Ecto neural progenitor cell (in vitro differentiated cells): ENCODE measurements at regions not wholly inside any gene's neighbourhood (a gene's known extent, or its start where the extent isn't known, plus 50 kb on each side); places are given as distances from the start of the nearest gene placed in this dataset.
"Not testable (repeated sequence)": the region's sequence is repeated elsewhere in the genome, so short reads cannot be mapped to it uniquely, and the experiment has no call there.

Source experiments
- DNase-seq: peaks from one replicate; pipeline ENCODE4 v3.0.0-alpha.2; 2018; ENCODE audit warnings: low spot score

GRCh38 chr11:134978388-134979088 lies 566.5 kb upstream of the B3GAT1 start:
- no peak for DNase-seq

- DNase-seq = no peak
These were observed 564.5 kb upstream of the B3GAT1 start for GRCh38 chr11:134976551-134976950.

GRCh38 chr11:134975866-134976376 lies 563.9 kb upstream of the B3GAT1 start:
- no peak for DNase-seq

GRCh38 chr11:134973801-134974200 lies 561.8 kb upstream of the B3GAT1 start:
- DNase-seq = no peak

GRCh38 chr11:134971381-134971780 lies 559.3 kb upstream of the B3GAT1 start:
- DNase-seq = no peak

- no peak for DNase-seq
These were observed 555.7 kb upstream of the B3GAT1 start for GRCh38 chr11:134967746-134968145.

GRCh38 chr11:134961386-134961785 lies 549.3 kb upstream of the B3GAT1 start:
- DNase-seq = not testable (repeated sequence)

- no peak for DNase-seq
These were observed 546.8 kb upstream of the B3GAT1 start for GRCh38 chr11:134958870-134959269.

GRCh38 chr11:134958336-134958640 lies 546.2 kb upstream of the B3GAT1 start:
- no peak for DNase-seq

- no peak for DNase-seq
These were observed 545.7 kb upstream of the B3GAT1 start for GRCh38 chr11:134957540-134958335.

GRCh38 chr11:134956450-134957210 lies 544.6 kb upstream of the B3GAT1 start:
- DNase-seq = no peak

- not testable (repeated sequence) for DNase-seq
These were observed 543.9 kb upstream of the B3GAT1 start for GRCh38 chr11:134955970-134956369.

- DNase-seq = no peak
These were observed 543.2 kb upstream of the B3GAT1 start for GRCh38 chr11:134955281-134955680.

GRCh38 chr11:134954456-134954855 lies 542.4 kb upstream of the B3GAT1 start:
- DNase-seq = not testable (repeated sequence)

GRCh38 chr11:134953417-134953970 lies 541.5 kb upstream of the B3GAT1 start:
- not testable (repeated sequence) for DNase-seq

- no peak for DNase-seq
These were observed 539.3 kb upstream of the B3GAT1 start for GRCh38 chr11:134951305-134951700.

- DNase-seq = no peak
These were observed 538.8 kb upstream of the B3GAT1 start for GRCh38 chr11:134950692-134951304.

- DNase-seq = no peak
These were observed 537.4 kb upstream of the B3GAT1 start for GRCh38 chr11:134949121-134950090.

GRCh38 chr11:134947556-134947955 lies 535.5 kb upstream of the B3GAT1 start:
- no peak for DNase-seq

GRCh38 chr11:134945993-134946392 lies 534.0 kb upstream of the B3GAT1 start:
- DNase-seq = no peak

- no peak for DNase-seq
These were observed 532.9 kb upstream of the B3GAT1 start for GRCh38 chr11:134944986-134945385.
